ENCODE measurements at regions not wholly inside any gene's neighbourhood (a gene's known extent, or its start where the extent isn't known, plus 50 kb on each side); places are given as distances from the start of the nearest gene placed in this dataset.

GRCh38 chr2:164143183-164143930 is 407.5 kb upstream of the FIGN start:
- TF ChIP-seq, protein P1, sequence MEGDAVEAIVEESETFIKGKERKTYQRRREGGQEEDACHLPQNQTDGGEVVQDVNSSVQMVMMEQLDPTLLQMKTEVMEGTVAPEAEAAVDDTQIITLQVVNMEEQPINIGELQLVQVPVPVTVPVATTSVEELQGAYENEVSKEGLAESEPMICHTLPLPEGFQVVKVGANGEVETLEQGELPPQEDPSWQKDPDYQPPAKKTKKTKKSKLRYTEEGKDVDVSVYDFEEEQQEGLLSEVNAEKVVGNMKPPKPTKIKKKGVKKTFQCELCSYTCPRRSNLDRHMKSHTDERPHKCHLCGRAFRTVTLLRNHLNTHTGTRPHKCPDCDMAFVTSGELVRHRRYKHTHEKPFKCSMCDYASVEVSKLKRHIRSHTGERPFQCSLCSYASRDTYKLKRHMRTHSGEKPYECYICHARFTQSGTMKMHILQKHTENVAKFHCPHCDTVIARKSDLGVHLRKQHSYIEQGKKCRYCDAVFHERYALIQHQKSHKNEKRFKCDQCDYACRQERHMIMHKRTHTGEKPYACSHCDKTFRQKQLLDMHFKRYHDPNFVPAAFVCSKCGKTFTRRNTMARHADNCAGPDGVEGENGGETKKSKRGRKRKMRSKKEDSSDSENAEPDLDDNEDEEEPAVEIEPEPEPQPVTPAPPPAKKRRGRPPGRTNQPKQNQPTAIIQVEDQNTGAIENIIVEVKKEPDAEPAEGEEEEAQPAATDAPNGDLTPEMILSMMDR (IDR thresholded peaks at IDR 0.05): no peak
- H3K9me3 Mint-ChIP-seq: peaks cover 3 to 8% of the 10 kb centered on the region in 2 donors
- H3K27ac Mint-ChIP-seq: no peak overlapping the region
- Histone ChIP-seq H3K4me3 (ENCODE audit: low read length) (no peak overlapping the region), H3K9me3 (ENCODE audit: control insufficient read depth, insufficient read depth, low read length) (peaks cover 5% of the 10 kb centered on the region), H3K36me3 (ENCODE audit: control insufficient read depth, insufficient read depth, low read length) (no peaks in the 10 kb centered on the region), H3K27ac (ENCODE audit: low read length) (no peak overlapping the region), H3K4me1 (ENCODE audit: control insufficient read depth, insufficient read depth, low read length) (no peaks in the 10 kb centered on the region), H3K27me3 (ENCODE audit: control insufficient read depth, insufficient read depth, low read length) (no peaks in the 10 kb centered on the region)
- no peak overlapping the region for H3K4me3 Mint-ChIP-seq
- no peaks in the 10 kb centered on the region for H3K27me3 Mint-ChIP-seq (ENCODE audit: low read depth in 2 of 2)
- DNase-seq (no peak), ATAC-seq (no peak)
- 94% methylated on average over 29 of the region's 29 CpGs for WGBS (ENCODE audit: insufficient coverage)
- intact Hi-C loops (cut with micrococcal nuclease): no loop called here
- no peaks in the 10 kb centered on the region for H3K4me1 Mint-ChIP-seq
- H3K36me3 Mint-ChIP-seq: no peaks in the 10 kb centered on the region

DNA sequence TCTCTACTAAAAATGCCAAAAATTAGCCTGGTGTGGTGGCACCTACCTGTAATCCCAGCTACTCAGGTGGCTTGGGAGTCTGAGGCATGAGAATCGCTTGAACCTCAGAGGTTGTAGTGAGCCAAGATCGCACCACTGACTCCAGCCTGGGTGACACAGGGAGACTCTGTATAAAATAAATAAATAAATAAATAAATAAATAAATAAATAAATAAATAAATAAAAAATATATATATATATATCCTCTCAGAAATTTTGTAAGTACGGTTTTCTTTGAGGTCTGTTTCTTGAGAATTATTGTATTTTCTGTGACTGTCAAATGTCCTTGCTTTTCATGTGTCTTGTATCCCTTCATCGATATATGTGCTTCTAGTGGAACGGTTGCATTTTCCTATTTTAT is 406.9 kb upstream of the FIGN start:
- DNase-seq (no peak), ATAC-seq (no peak)
- no peaks in the 10 kb centered on the region for H3K36me3 Mint-ChIP-seq
- H3K4me3 ChIP-seq (ENCODE audit: low read length): no peak overlapping the region
- H3K27ac ChIP-seq (ENCODE audit: low read length): no peak overlapping the region
- no peaks in the 10 kb centered on the region for H3K4me1 Mint-ChIP-seq
- intact Hi-C loops (cut with micrococcal nuclease): no loop called here
- H3K27ac Mint-ChIP-seq: no peak overlapping the region
- peaks cover 5% of the 10 kb centered on the region for H3K9me3 ChIP-seq (ENCODE audit: control insufficient read depth, insufficient read depth, low read length)
- TF ChIP-seq, protein P1 (IDR thresholded peaks at IDR 0.05): no peak
- H3K4me1 ChIP-seq (ENCODE audit: control insufficient read depth, insufficient read depth, low read length): no peaks in the 10 kb centered on the region
- no peak overlapping the region for H3K4me3 Mint-ChIP-seq
- WGBS (ENCODE audit: insufficient coverage): 100% methylated on average over 4 of the region's 5 CpGs
- H3K27me3 Mint-ChIP-seq (ENCODE audit: low read depth in 2 of 2): no peaks in the 10 kb centered on the region
- H3K9me3 Mint-ChIP-seq: peaks cover 3 to 8% of the 10 kb centered on the region in 2 donors
- H3K36me3 ChIP-seq (ENCODE audit: control insufficient read depth, insufficient read depth, low read length): no peaks in the 10 kb centered on the region
- H3K27me3 ChIP-seq (ENCODE audit: control insufficient read depth, insufficient read depth, low read length): no peaks in the 10 kb centered on the region

DNA sequence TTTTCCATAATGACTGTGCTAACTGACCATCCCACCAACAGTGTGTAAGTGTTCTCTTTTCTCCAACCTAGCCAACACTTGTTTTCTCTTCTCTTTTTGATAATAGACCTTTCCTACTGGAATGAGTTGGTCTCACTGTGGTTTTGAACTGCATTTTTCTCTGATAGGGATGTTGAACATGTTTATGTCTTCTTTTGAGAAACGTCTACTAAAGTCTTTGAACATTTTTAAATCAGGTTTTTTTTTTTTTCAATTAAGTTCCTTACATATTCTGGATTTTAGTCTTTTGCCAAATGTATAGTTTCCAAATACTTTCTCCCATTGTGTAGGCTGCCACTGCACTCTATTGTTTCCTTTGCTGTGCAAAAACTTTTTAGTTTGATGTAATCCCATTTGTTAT is 405.5 kb upstream of the FIGN start:
- TF ChIP-seq, protein P1 (IDR thresholded peaks at IDR 0.05): no peak
- H3K27ac Mint-ChIP-seq: no peak overlapping the region
- intact Hi-C loops (cut with micrococcal nuclease): no loop called here
- no peak overlapping the region for H3K27ac ChIP-seq (ENCODE audit: low read length)
- peaks cover 5% of the 10 kb centered on the region for H3K9me3 ChIP-seq (ENCODE audit: control insufficient read depth, insufficient read depth, low read length)
- H3K36me3 Mint-ChIP-seq: no peaks in the 10 kb centered on the region
- H3K4me3 Mint-ChIP-seq: no peak overlapping the region
- H3K4me3 ChIP-seq (ENCODE audit: low read length): no peak overlapping the region
- no peaks in the 10 kb centered on the region for H3K27me3 ChIP-seq (ENCODE audit: control insufficient read depth, insufficient read depth, low read length)
- no peaks in the 10 kb centered on the region for H3K36me3 ChIP-seq (ENCODE audit: control insufficient read depth, insufficient read depth, low read length)
- no peaks in the 10 kb centered on the region for H3K4me1 ChIP-seq (ENCODE audit: control insufficient read depth, insufficient read depth, low read length)
- no peaks in the 10 kb centered on the region for H3K27me3 Mint-ChIP-seq (ENCODE audit: low read depth in 2 of 2)
- 100% methylated on average over 1 of the region's 1 CpG for WGBS (ENCODE audit: insufficient coverage)
- no peaks in the 10 kb centered on the region for H3K4me1 Mint-ChIP-seq
- ATAC-seq: no peak
- DNase-seq: no peak
- H3K9me3 Mint-ChIP-seq: peaks cover 3 to 8% of the 10 kb centered on the region in 2 donors

GRCh38 chr2:164138750-164139149 is 402.9 kb upstream of the FIGN start:
- no peaks in the 10 kb centered on the region for H3K36me3 Mint-ChIP-seq
- H3K4me1 Mint-ChIP-seq: no peaks in the 10 kb centered on the region
- H3K4me1 ChIP-seq (ENCODE audit: control insufficient read depth, insufficient read depth, low read length): no peaks in the 10 kb centered on the region
- ATAC-seq (no peak), DNase-seq (no peak)
- H3K27ac ChIP-seq (ENCODE audit: low read length): no peak overlapping the region
- no peaks in the 10 kb centered on the region for H3K36me3 ChIP-seq (ENCODE audit: control insufficient read depth, insufficient read depth, low read length)
- no peak overlapping the region for H3K27ac Mint-ChIP-seq
- intact Hi-C loops (cut with micrococcal nuclease): no loop called here
- no peak overlapping the region for H3K4me3 ChIP-seq (ENCODE audit: low read length)
- 83% methylated on average over 4 of the region's 4 CpGs for WGBS (ENCODE audit: insufficient coverage)
- no peaks in the 10 kb centered on the region for H3K27me3 ChIP-seq (ENCODE audit: control insufficient read depth, insufficient read depth, low read length)
- no peaks in the 10 kb centered on the region for H3K27me3 Mint-ChIP-seq (ENCODE audit: low read depth in 2 of 2)
- TF ChIP-seq, protein P1 (IDR thresholded peaks at IDR 0.05): no peak
- H3K9me3 Mint-ChIP-seq: peaks cover 3 to 8% of the 10 kb centered on the region in 2 donors
- H3K4me3 Mint-ChIP-seq: no peak overlapping the region
- peaks cover 5% of the 10 kb centered on the region for H3K9me3 ChIP-seq (ENCODE audit: control insufficient read depth, insufficient read depth, low read length)
